Natural killer cell (primary cell): ENCODE measurements at regions not wholly inside any gene's neighbourhood (a gene's known extent, or its start where the extent isn't known, plus 50 kb on each side); places are given as distances from the start of the nearest gene placed in this dataset.

Source experiments
- ATAC-seq, 3 donors: fragments of 150-1000 bp in 2 of 3; fragments of 200-7000 bp in 1 of 3; cut with Tn5 transposase; 1 replicate in 1 of 3; 2 replicates in 2 of 3; pipeline ENCODE4 v1.10.0; 2021; ENCODE audit warnings: mild to moderate bottlenecking in 2 of 3, moderate library complexity in 2 of 3
- DNase-seq, 2 donors: peaks; one replicate each; pipeline versions ENCODE4 v3.0.0 to v3.0.0-alpha.2; 2013 to 2021; ENCODE audit warnings: mixed read lengths in 1 of 2
- H3K27ac ChIP-seq: one replicate; pipeline ENCODE4 v1.5.1; 2013; ENCODE audit warnings: mild to moderate bottlenecking, low read length
- H3K27me3 ChIP-seq: one replicate; pipeline ENCODE4 v1.6.1; 2013; ENCODE audit warnings: low read length; ENCODE audit not compliant: control insufficient read depth, insufficient read depth
- H3K36me3 ChIP-seq: one replicate; pipeline ENCODE4 v1.6.1; 2013; ENCODE audit warnings: low read length; ENCODE audit not compliant: control insufficient read depth, insufficient read depth
- H3K4me1 ChIP-seq: one replicate; pipeline ENCODE4 v1.6.1; 2013; ENCODE audit warnings: low read length; ENCODE audit not compliant: control insufficient read depth, insufficient read depth
- H3K4me3 ChIP-seq: one replicate; pipeline ENCODE4 v1.5.1; 2013; ENCODE audit warnings: low read length
- H3K9me3 ChIP-seq: one replicate; pipeline ENCODE4 v1.6.1; 2013; ENCODE audit warnings: low read length; ENCODE audit not compliant: control insufficient read depth, insufficient read depth
- H3K27ac Mint-ChIP-seq, 2 donors: one replicate each; pipeline ENCODE4 v1.8.0; 2022; ENCODE audit warnings: mild to moderate bottlenecking in 2 of 2, mixed read lengths in 2 of 2, moderate library complexity in 1 of 2
- H3K27me3 Mint-ChIP-seq, 2 donors: one replicate each; pipeline ENCODE4 v1.8.0; 2022; ENCODE audit warnings: low read depth in 2 of 2, mixed read lengths in 2 of 2
- H3K36me3 Mint-ChIP-seq: one replicate; pipeline ENCODE4 v1.8.0; 2022; ENCODE audit warnings: mixed read lengths
- H3K4me1 Mint-ChIP-seq, 2 donors: one replicate each; pipeline ENCODE4 v1.8.0; 2022; ENCODE audit warnings: mixed read lengths in 2 of 2
- H3K4me3 Mint-ChIP-seq: one replicate; pipeline ENCODE4 v1.8.0; 2022; ENCODE audit warnings: mild to moderate bottlenecking, moderate library complexity, mixed read lengths
- H3K9me3 Mint-ChIP-seq, 2 donors: one replicate each; pipeline ENCODE4 v1.8.0; 2022; ENCODE audit warnings: mixed read lengths in 2 of 2
- WGBS: methylation state at CpG from one replicate; pipeline ENCODE4 v1.1.7; 2013; ENCODE audit warnings: missing lambda C conversion rate; ENCODE audit not compliant: insufficient coverage; 5-methylcytosine and 5-hydroxymethylcytosine counted together
- intact Hi-C: fragments of 100-400 bp; cut with micrococcal nuclease; formaldehyde crosslinking; loops from one replicate; pipeline ENCODE4 v1.14.2; 2022
- TF ChIP-seq, protein P1 (sequence below): fragments of 200-600 bp; IDR thresholded peaks from one replicate; pipeline ENCODE4 v1.8.0; 2022; ENCODE audit warnings: antibody characterized with exemption

DNA sequence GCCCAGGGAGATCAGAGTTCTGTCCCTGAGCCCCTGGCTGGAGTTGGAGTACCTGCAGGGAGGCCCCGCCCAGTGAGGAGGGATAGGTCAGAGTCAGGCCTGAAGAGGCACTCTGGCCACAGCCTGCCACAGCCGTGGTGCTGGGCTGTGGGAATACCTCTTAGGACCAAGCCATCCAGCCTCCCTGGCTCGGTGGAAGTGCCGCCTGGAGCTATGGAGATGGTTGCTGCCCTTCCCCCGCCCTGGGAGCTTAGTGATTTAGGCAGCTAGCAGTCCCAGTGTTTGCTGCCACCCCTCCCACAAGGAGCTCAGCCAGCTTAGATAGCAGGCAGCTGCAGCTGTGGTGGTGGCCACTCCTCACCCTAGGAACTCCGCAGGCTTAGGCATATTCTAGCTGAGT is 446.3 kb upstream of the GNPDA2 start:
- ATAC-seq = no peak

DNA sequence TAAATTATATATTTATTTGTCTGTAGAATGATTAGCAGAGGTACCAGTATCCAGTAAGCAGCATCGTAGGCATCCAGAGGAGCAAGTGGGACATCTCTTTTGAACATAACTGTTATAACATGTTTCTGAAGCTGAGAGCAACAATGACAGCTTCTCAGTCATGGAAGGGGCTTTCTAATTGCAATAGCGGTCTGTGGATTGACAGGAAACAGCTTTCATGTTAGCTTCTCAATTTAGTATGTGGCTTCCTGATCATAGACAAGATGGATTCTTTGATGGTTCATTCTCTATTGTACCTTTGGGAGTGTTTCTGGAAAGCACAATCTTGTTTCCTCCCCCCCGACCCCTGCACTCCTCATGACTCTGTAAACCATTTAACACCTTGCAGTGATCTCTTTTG is 434.6 kb upstream of the GNPDA2 start:
- no peaks in the 10 kb centered on the region for H3K4me1 Mint-ChIP-seq
- no peaks in the 10 kb centered on the region for H3K36me3 ChIP-seq
- H3K4me1 ChIP-seq = no peaks in the 10 kb centered on the region
- H3K27ac Mint-ChIP-seq = no peak overlapping the region
- peaks cover 5 to 6% of the 10 kb centered on the region in 2 donors for H3K9me3 Mint-ChIP-seq
- DNase-seq (no peak), ATAC-seq (no peak)
- no peak overlapping the region for H3K4me3 Mint-ChIP-seq
- H3K4me3 ChIP-seq = no peak overlapping the region
- H3K9me3 ChIP-seq = no peaks in the 10 kb centered on the region
- H3K36me3 Mint-ChIP-seq = no peaks in the 10 kb centered on the region
- intact Hi-C loops = no loop called here
- no peaks in the 10 kb centered on the region for H3K27me3 ChIP-seq
- H3K27me3 Mint-ChIP-seq = no peaks in the 10 kb centered on the region
- WGBS = 56% methylated on average over 3 of the region's 3 CpGs
- TF ChIP-seq, protein P1, sequence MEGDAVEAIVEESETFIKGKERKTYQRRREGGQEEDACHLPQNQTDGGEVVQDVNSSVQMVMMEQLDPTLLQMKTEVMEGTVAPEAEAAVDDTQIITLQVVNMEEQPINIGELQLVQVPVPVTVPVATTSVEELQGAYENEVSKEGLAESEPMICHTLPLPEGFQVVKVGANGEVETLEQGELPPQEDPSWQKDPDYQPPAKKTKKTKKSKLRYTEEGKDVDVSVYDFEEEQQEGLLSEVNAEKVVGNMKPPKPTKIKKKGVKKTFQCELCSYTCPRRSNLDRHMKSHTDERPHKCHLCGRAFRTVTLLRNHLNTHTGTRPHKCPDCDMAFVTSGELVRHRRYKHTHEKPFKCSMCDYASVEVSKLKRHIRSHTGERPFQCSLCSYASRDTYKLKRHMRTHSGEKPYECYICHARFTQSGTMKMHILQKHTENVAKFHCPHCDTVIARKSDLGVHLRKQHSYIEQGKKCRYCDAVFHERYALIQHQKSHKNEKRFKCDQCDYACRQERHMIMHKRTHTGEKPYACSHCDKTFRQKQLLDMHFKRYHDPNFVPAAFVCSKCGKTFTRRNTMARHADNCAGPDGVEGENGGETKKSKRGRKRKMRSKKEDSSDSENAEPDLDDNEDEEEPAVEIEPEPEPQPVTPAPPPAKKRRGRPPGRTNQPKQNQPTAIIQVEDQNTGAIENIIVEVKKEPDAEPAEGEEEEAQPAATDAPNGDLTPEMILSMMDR = no peak
- no peak overlapping the region for H3K27ac ChIP-seq

More for the DNA sequence above, 446.3 kb upstream of the GNPDA2 start:
- no peak overlapping the region for H3K27ac Mint-ChIP-seq
- intact Hi-C loops = no loop called here
- H3K9me3 Mint-ChIP-seq = peaks cover 15 to 21% of the 10 kb centered on the region in 2 donors
- WGBS = 82% methylated on average over 6 of the region's 6 CpGs
- peaks cover 16% of the 10 kb centered on the region for H3K36me3 Mint-ChIP-seq
- H3K27ac ChIP-seq = no peak overlapping the region
- TF ChIP-seq, protein P1 = no peak
- H3K4me3 Mint-ChIP-seq = no peak overlapping the region
- no peaks in the 10 kb centered on the region for H3K4me1 Mint-ChIP-seq
- DNase-seq = no peak
- no peaks in the 10 kb centered on the region for H3K27me3 ChIP-seq
- H3K4me1 ChIP-seq = no peaks in the 10 kb centered on the region
- no peak overlapping the region for H3K4me3 ChIP-seq
- peaks cover 11% of the 10 kb centered on the region for H3K9me3 ChIP-seq
- no peaks in the 10 kb centered on the region for H3K27me3 Mint-ChIP-seq
- no peaks in the 10 kb centered on the region for H3K36me3 ChIP-seq

DNA sequence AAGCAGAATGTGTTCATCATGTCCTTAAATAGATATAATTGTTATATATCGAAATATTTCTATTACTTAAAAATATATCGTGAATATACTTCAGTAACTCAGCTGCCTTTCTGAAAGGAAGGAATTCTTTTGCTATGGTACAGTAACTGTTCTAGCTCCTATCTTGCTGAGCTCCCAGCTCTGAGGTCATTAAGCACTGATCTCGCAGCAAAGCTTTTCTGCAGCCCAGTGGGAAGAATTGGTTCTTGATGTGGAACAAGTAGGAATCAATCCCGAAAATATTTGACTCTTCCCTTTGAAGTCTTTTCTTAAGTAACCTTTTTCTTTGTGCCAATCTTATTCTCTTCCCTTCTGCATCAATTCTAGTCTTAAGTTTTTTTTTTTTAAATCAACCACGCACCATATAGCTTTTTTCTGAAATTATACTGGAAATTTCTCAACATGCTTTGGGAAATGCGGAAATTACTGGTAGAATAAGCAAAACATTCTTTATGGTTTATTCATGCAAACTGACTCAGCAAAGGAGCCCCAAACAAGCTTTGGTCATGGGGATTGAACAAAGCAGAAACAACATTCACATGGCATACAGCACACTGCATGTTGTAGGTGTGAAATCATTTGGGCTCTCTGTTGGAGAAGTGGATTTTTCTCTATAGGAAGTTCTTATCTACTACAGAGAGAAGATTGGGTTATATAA is 428.9 kb upstream of the GNPDA2 start:
- Mint-ChIP-seq H3K36me3 (no peaks in the 10 kb centered on the region), H3K27me3 (no peaks in the 10 kb centered on the region), H3K27ac (no peak overlapping the region), H3K4me3 (no peak overlapping the region), H3K4me1 (no peaks in the 10 kb centered on the region), H3K9me3 (peaks cover 2 to 6% of the 10 kb centered on the region in 2 donors)
- Histone ChIP-seq H3K4me1 (no peaks in the 10 kb centered on the region), H3K27me3 (no peaks in the 10 kb centered on the region), H3K27ac (no peak overlapping the region), H3K36me3 (no peaks in the 10 kb centered on the region), H3K4me3 (no peak overlapping the region), H3K9me3 (no peaks in the 10 kb centered on the region)
- TF ChIP-seq, protein P1 = no peak
- intact Hi-C loops = no loop called here
- WGBS = 80% methylated on average over 3 of the region's 6 CpGs
- DNase-seq (no peak), ATAC-seq (no peak)

DNA sequence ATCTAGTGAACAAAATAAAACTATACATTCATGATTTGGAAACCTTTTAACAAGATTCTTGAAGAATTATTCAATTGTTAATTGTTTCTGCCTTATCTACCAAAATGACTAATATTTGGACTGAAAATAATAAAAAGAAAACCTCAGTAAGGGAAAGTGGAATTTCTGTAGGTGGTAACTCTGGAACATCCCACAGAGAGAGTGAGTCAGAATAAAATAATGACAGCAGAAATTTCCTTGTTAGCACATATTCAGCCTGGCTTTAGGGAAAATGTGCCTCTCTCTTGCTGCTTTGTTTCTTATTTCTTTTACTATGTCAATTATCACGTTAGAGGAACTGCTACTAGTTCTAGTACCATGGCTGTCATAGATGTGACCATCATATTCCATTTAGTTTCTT is 421.5 kb upstream of the GNPDA2 start:
- Mint-ChIP-seq H3K4me3 (no peak overlapping the region), H3K27ac (no peak overlapping the region), H3K9me3 (peaks cover 12 to 13% of the 10 kb centered on the region in 2 donors), H3K27me3 (no peaks in the 10 kb centered on the region), H3K4me1 (no peaks in the 10 kb centered on the region), H3K36me3 (no peaks in the 10 kb centered on the region)
- ATAC-seq = no peak
- Histone ChIP-seq H3K36me3 (no peaks in the 10 kb centered on the region), H3K9me3 (no peaks in the 10 kb centered on the region), H3K27ac (no peak overlapping the region), H3K4me3 (no peak overlapping the region), H3K27me3 (no peaks in the 10 kb centered on the region), H3K4me1 (no peaks in the 10 kb centered on the region)
- TF ChIP-seq, protein P1 = no peak
- no peak for DNase-seq
- intact Hi-C loops = no loop called here
- 57% methylated on average over 1 of the region's 1 CpG for WGBS
